8988T (cell line): ENCODE measurements at regions not wholly inside any gene's neighbourhood (a gene's known extent, or its start where the extent isn't known, plus 50 kb on each side); places are given as distances from the start of the nearest gene placed in this dataset.

Experiments used
- DNase-seq: peaks from one replicate; pipeline ENCODE4 v3.0.0; 2011

GRCh38 chr12:89181271-89181920, 170.9 kb downstream of the DUSP6 start:
- DNase-seq: no peak

- DNase-seq: no peak
Measured at GRCh38 chr12:89180496-89180895, 171.8 kb downstream of the DUSP6 start.

- no peak for DNase-seq
Measured at GRCh38 chr12:89179983-89180382, 172.3 kb downstream of the DUSP6 start.

GRCh38 chr12:89179245-89179644, 173.1 kb downstream of the DUSP6 start:
- DNase-seq: no peak

GRCh38 chr12:89177802-89178395, 174.4 kb downstream of the DUSP6 start:
- no peak for DNase-seq

- no peak for DNase-seq
Measured at GRCh38 chr12:89176676-89177075, 175.6 kb downstream of the DUSP6 start.

GRCh38 chr12:89173678-89174077, 178.6 kb downstream of the DUSP6 start:
- DNase-seq: no peak

GRCh38 chr12:89173096-89173495, 179.2 kb downstream of the DUSP6 start:
- no peak for DNase-seq

- DNase-seq: no peak
Measured at GRCh38 chr12:89172224-89172623, 180.1 kb downstream of the DUSP6 start.

- DNase-seq: no peak
Measured at GRCh38 chr12:89169321-89169720, 183.0 kb downstream of the DUSP6 start.

GRCh38 chr12:89167986-89168385, 184.3 kb downstream of the DUSP6 start:
- DNase-seq: no peak

GRCh38 chr12:89166525-89166934, 185.8 kb downstream of the DUSP6 start:
- no peak for DNase-seq

- DNase-seq: no peak
Measured at GRCh38 chr12:89166121-89166520, 186.2 kb downstream of the DUSP6 start.

GRCh38 chr12:89165703-89166102, 186.6 kb downstream of the DUSP6 start:
- DNase-seq: no peak

- no peak for DNase-seq
Measured at GRCh38 chr12:89163918-89164317, 188.4 kb downstream of the DUSP6 start.

- DNase-seq: no peak
Measured at GRCh38 chr12:89162589-89163261, 189.6 kb downstream of the DUSP6 start.

- DNase-seq: no peak
Measured at GRCh38 chr12:89161557-89161956, 190.7 kb downstream of the DUSP6 start.

- no peak for DNase-seq
Measured at GRCh38 chr12:89160716-89161123, 191.6 kb downstream of the DUSP6 start.

- DNase-seq: no peak
Measured at GRCh38 chr12:89157413-89157812, 194.9 kb downstream of the DUSP6 start.

GRCh38 chr12:89156862-89157262, 195.4 kb downstream of the DUSP6 start:
- no peak for DNase-seq

GRCh38 chr12:89156340-89156739, 196.0 kb downstream of the DUSP6 start:
- no peak for DNase-seq

- DNase-seq: no peak
Measured at GRCh38 chr12:89155826-89156225, 196.5 kb downstream of the DUSP6 start.

- no peak for DNase-seq
Measured at GRCh38 chr12:89154743-89155499, 197.4 kb downstream of the DUSP6 start.

GRCh38 chr12:89153341-89153740, 199.0 kb downstream of the DUSP6 start:
- no peak for DNase-seq
